NCI-H2196 treated with DMSO at 0.1 percent for 48 hours (cell line): ENCODE measurements at regions not wholly inside any gene's neighbourhood (a gene's known extent, or its start where the extent isn't known, plus 50 kb on each side); places are given as distances from the start of the nearest gene placed in this dataset.

ENCODE experiments used
- DNase-seq: peaks from one replicate; lab custom pipeline; 2025; ENCODE audit not compliant: unreplicated experiment; lab: John Stamatoyannopoulos, UW

DNA sequence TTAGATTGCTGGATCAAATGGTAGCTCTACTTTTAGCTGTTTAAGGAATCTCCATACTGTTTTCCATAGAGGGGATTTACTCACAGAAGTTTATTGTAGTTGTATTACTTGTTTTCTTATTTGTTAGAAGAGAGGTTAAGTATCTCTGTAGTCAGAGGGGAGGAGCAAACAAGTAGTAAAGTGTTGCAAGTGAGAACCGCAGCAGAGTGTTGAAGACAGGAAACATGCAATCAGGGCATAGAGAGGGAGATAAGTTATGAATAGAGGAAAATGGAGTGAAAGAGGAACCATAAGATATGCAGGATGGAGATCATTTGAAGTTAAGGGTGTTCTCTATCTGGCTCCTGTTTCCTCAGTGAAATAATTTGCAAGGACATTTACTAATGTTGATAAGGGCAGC, 331.4 kb upstream of the TMEM229A start:
- no peak for DNase-seq

DNA sequence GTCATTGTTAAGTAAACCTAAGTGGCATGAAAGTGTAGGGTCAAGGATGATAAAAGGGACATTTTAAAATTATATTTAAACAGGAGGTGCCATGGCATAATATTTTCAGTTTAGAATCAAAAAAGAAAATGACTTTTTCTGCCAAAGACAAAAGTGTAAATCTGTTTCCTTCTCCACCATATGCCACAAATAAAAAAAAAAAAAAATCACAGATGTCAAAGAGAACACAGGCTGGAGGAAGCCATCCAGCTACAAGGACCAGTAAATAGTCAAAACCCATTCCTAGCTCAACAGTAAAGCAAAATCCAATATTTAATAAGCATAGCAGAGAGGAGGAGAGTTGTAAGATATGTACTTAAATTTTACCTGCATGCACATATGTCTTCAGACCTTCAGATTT, 321.3 kb upstream of the TMEM229A start:
- DNase-seq, result no peak

DNA sequence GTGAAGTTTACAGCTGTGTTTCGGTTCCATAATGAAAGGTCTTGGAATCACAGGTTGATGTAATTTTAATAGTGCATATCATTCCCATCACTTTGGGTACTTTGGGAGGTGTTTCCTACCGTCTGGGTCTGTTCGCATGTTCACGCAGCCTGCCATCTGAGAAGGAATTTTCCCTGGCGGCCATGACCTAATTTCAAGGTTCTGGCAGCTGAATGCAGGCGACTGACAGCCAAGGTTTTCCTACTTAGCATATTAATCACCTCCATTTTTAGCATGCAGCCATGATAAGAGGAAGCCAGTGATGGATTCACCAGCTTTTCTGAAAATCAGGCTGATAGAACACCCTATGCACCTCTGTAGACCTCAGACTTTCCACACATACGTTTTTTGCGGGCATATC, 319.1 kb upstream of the TMEM229A start:
- no peak for DNase-seq

DNA sequence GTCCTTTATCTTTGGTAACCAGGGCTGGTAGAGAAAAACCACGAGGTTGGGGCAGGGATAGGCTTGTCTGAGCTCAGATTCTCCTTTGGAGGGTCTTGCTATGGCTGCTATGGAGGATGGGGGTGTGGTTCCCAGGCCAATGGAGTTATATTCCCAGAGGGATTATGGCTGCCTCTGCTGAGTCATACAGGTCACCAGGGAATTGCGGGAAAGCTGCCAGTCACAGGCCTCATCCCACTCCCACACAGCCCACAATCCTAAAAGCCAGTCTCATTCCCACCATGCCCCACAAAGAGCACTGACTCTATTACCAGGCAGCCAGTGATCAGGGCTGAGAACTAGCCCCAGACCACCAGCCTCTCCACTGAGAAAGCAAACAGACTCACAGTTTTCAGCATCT, 316.6 kb upstream of the TMEM229A start:
- DNase-seq, result no peak

DNA sequence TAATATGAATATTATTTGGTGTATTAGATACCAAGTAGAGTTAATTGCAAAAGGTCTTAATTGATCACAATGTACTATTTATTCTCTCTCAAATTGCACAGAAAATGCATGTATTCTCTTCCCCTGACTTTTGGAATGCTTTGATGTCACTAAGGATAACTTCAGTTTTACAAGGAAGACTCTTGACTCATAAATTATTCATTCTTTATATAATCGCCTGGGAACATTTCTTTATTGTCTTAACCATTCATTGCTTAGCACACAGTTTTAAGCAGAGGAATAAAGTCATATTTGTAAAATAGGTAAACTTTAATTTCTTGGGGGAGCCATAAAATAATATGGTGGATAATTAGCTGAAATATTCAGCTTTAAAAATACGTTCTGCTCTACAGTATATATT, 306.0 kb upstream of the TMEM229A start:
- DNase-seq, result no peak

DNA sequence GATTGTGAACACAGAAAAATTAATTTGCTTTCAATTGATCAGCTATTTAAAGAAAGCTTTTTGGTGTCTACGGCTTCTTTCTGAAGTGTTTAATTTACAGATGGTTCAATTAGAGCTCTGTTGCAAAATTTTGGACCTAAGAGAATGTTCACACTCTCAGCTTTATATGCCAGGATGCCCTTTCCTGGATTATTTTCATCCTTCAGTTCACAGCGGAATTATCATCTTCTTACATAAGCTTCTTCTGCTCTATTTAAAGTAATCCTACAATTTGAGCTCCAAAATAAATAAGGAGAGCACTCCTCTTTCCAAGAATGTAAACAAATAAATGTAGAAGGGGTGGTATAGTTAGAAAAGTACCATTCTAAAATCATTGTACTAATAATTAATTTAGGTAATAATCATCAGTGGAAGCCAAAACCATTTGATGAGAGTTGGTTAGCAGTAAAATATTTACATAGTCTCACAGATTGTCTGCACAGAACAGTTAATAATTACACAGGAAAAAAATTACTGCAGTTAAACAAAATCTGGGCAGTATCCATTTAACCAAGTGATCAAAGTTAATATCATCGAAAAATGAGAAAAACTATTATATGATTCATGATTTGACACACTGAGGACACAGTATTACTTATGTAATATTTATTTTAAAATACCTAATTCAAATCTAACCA, 298.0 kb upstream of the TMEM229A start:
- DNase-seq, result no peak

DNA sequence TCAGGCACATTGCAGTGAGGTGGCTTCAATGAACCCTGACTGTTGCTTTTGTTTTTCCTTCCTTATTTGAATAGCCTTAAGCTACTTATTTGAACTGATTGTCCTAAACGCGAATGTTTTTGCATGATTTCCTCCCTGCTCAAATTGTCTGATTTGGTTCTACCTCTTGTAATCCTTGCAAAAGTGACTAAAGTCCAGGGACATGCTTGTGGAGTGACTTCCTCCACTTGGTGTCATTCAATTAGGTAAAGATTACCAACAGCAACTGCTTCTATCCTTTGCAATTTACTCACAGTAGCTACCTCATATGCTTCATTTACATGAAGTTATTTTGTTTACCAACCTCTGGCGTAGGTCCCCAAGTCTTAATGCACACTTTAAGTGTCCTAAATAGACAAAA, 295.9 kb upstream of the TMEM229A start:
- no peak for DNase-seq

DNA sequence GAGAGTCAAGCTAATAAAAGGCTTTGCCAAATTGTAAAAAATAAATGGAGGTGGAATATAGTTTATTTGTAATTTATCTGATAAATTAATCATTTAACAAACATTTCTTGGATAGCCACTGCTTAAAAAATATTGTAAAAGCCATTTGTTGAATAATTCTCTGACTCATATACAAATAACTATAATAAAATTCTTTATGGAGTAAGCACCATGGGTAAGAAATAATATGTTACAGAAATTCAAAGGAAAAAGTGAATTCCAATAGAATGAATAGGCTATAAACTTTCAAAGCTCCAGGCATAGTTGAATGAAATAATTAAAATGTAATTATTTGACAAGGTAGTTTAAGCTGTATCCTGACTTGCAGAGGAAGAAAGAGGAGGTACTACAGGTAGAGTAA, 291.4 kb upstream of the TMEM229A start:
- DNase-seq, result no peak

DNA sequence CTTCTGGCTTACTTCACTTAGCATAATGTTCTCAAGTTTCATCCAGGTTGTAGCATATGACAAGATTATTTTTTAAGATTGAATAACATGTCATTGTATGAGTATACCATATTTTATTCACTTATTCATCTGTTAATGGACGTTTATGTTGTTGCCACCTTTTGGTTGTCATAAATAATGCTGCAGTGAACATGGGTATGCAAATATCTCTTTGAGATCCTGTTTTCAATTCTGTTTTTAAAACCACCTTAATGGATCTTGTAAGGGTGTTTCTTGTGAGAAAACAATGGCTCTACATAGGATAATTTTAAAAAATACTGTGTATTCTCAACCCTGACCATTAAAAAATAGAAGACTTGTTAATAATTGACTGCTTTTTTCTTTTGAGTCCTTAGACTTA, 290.7 kb upstream of the TMEM229A start:
- DNase-seq, result no peak

DNA sequence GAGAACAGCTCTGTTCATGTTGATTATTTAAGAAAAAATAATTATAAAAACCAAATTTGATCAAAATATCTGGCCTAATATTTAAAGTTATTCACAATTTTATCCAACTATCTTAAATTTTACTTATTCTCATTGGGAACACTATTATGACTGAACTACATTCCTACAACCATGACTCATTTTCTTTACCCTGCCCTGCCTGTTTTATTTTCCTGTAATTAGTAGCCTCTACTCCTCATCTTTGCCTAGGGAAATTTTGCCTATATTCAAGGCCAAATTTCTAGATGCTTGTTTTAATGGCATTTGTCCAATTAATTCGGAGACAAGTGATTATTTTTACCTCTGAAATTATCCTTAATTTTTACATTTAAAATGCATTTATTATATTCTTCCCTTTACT, 289.7 kb upstream of the TMEM229A start:
- no peak for DNase-seq

DNA sequence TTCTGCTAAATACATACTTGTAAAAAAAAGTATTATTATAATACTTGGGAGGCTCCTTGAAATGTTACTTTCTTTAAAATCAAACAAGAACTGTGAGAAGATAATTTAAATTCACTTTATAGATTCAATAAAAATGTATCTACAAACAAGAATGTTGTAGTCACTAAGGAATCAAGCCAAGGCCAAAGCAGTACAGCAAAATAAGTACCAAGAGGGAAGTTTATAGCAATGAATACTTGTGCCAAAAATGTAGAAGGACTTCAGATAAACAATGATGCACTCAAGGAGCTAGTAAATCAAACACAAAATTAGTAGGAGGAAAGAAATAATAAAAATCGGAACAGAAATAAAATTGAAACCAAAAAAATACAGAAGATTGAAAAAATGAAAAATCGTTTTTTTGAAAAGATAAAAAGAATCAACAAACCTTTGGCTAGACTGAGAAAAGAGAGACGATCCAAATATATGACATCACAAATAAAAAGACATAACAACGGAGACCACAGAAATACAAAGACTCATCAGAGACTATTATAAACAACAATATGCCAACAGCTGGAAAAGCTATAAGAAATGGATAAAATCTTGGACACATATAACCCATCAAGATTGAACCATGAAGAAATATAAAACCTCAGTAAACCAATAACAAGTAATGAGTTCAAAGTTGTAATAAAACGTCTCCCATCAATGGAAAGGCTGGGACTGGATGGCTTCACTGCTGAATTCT, 286.0 kb upstream of the TMEM229A start:
- DNase-seq, result no peak

DNA sequence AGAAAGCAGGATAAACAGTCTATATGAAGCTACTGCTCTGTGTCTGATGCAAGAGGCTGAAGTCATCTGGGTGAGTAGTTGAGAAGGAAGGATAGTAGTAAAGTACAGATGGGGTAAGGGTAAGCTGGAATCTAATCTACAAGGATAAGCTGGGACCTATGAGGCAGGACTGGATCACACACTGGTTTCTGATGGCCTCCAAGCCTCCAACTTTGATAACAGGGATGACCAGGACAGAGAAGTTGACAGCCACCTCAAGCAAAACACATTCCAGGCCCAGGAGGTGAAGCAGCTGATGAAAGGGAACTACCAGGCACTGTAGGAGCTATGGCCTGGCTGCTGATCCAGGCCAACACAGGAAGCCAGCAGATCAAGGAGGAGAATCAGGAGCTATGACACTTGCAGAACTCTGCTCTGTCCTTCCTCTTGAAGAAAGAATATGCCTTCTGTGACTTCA, 278.1 kb upstream of the TMEM229A start:
- DNase-seq, result no peak

DNA sequence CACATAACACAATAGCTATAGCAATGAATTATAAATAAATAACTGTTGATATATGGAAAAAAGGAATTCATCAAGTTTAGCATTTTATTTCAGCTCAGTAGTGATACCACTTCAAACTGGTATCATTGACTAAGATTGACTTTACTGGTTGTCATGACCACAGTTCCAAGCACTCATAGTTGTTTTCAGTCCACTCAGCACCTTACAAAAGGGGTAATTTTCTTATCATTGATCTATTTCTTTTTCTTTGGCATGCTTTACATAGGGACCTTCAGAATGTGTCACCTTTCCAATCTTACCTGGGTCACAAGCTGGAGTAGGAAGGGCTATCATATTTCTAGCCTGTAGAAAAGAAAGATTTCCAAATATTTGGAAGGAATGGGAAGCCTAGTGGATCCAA, 275.5 kb upstream of the TMEM229A start:
- no peak for DNase-seq

DNA sequence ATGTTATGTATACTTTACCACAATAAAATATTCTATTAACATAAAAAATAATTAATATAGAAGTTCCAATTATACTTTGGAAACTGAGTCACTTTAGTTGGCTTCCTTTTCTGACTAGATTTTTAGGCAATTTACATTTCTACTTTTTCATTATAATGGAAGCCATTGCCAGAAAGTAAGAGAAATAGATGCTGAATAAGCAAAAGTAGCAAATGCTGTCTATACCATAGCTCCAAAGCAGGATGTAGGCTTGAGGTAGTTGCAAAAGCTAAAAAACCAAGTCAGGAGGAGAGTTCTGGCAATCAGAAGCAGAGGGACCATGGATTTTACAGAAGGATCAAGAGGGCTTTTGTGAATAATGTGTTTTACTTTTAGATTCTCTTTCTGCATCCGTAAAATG, 262.4 kb upstream of the TMEM229A start:
- no peak for DNase-seq

DNA sequence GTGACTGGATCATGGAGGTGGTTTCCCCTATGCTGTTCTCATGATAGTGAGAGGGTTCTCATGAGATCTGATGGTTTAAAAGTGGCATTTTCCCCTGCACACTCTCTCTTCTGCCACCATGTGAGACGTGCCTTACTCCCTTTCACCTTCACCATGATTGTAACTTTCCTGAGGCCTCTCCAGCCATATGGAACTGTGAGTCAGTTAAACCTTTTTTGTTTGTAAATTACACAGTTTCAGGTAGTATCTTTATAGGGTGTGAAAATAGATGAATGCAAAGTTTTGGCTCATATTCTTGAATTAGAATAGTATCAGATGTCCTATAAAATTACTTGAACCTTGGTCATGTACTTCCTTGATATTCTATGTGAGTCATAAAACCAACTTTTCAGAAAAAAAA, 252.1 kb upstream of the TMEM229A start:
- DNase-seq, result no peak

DNA sequence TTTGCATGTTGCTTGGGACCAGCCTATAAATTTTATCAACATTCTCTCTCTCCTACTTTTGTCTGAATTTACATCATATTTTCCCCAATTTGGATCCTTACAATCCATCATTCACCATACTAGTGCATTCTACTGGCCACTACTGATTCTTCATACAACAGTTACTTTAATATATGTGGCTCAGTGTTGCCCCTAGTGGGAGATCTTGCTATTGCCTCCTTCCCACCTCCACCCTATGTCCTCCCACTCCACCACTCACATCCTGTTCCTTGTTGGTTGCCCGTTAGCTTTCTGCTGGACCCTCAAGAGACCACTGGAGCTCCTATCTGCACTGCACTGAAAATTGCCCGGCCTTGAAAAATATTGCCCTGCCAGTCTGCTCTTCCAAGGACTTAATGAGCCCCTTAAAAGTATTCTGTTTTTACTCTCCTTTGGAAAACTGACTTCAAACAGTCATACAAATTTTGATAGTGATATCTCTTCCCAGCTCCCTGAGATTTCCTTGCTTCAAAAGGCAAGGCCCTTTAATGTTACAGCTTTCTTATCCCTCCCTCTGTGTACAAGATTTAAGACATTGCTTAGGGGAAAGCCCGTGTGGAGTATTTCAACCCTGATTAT, 243.2 kb upstream of the TMEM229A start:
- DNase-seq, result no peak

DNA sequence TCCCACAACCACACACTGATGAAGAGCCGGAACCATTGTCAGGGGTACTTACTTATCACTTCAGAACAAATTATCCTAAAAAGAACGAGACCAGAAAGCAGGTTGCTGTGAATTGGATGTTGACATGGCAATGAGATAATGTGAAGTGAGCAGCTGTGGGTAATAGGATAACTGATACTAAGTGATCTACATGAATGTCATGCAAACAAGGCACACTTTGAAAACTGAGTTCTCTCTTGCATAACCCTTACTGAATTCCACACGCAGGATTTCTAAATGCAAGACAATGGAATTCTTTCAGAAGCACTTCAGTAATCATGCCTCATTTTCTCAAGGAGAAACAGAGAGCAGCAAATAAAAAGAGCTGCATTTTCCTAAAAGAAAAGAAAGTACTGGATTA, 242.5 kb upstream of the TMEM229A start:
- no peak for DNase-seq

DNA sequence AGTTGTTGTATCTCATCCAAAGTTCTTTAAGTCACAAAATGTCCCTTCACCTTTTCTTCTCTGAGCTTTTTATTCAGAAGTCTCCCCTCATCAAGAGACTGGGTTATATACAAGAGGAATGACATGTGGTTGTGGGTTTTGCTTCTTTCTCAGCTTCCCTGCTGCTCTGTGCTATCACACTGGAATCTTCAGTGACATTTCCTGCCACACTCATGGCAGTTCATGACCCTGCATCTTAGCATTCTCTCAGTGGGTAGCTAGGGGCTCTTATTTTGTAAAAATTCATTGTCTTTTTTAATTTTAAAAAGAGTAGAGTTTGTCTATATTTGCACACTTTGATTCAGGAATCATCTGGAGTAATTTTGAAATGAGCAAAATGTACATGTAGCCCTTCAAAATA, 236.9 kb upstream of the TMEM229A start:
- no peak for DNase-seq

DNA sequence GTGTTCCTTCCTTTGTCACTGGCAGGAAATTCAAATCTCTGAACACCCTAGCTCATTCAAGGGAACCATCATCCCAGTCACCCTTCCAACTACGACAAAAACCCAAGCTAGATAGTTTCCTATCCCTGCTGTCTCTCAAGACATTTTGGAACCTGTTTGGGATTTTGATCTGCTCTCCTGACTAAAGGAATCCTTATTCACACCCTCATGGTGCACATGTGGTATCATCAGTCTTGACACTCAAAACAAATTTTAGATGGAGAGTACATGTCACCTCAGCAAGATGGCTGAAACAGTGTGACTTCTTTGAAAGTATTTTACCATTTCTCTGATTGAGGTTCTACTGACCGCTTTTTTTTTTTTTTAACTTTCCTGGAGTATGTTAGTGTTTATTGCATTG, 234.3 kb upstream of the TMEM229A start:
- DNase-seq, result no peak

DNA sequence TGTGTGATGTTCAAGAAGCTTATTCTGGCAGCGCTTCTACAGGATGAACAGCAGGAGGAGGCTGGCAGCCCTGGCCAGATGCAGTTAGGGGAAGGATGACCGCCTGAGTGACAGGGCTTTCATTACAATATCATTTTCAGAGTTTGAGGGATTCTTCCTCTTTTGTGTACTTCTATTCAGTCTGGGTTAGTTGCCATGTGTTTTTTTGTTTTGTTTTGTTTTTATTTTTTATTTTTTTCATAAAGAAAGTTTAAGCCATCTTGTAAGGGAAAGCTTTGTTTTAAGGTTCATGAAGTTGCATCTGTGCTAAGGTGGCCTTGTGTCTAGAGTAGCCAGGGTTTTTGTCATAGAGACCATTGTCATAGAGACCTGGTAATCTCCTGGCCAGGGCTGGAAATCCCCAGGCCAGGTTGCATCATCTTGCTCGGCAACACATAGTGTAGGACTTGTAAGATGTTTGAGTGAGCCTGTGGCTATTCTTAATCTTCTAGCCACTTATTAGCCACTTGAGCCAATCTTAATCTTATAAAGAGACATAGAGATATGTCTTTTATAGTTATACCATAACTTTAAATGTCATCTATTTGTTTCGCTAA, 230.5 kb upstream of the TMEM229A start:
- DNase-seq, result no peak

DNA sequence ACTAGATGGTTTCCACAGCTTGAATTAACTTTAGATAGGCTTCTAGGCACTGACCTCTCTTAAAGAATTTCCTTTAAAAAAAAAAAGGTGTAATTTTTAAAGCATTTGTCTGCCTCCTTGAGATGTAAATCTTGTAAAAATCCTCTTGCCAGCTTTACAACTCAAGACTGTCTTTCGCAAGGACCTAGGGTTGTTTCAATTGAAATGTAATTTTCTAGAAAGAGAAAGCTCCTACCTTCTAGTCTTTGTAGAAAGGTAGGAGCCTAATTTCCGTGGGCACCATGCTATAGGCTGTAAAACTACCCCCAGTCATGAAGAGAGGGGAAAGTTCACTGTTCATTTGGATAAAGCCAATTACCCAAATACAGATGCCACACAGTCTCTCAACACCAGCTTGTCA, 228.8 kb upstream of the TMEM229A start:
- DNase-seq, result no peak
